ENCODE measurements at regions not wholly inside any gene's neighbourhood (a gene's known extent, or its start where the extent isn't known, plus 50 kb on each side); places are given as distances from the start of the nearest gene placed in this dataset.

- Histone ChIP-seq H3K4me3 (no peak overlapping the region), H3K36me3 (no peaks in the 10 kb centered on the region), H3K4me1 (no peaks in the 10 kb centered on the region), H3K27ac (no peak overlapping the region), H3K27me3 (no peaks in the 10 kb centered on the region), H3K9me3 (no peaks in the 10 kb centered on the region)
- ATAC-seq (no peak), DNase-seq (no peak), FAIRE-seq (no peak)
- intact Hi-C loops (cut with DNase I), result no loop called here
- TF ChIP-seq, protein P1, sequence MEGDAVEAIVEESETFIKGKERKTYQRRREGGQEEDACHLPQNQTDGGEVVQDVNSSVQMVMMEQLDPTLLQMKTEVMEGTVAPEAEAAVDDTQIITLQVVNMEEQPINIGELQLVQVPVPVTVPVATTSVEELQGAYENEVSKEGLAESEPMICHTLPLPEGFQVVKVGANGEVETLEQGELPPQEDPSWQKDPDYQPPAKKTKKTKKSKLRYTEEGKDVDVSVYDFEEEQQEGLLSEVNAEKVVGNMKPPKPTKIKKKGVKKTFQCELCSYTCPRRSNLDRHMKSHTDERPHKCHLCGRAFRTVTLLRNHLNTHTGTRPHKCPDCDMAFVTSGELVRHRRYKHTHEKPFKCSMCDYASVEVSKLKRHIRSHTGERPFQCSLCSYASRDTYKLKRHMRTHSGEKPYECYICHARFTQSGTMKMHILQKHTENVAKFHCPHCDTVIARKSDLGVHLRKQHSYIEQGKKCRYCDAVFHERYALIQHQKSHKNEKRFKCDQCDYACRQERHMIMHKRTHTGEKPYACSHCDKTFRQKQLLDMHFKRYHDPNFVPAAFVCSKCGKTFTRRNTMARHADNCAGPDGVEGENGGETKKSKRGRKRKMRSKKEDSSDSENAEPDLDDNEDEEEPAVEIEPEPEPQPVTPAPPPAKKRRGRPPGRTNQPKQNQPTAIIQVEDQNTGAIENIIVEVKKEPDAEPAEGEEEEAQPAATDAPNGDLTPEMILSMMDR (IDR thresholded peaks at IDR 0.05), result no peak
- WGBS, 2 donors, result 83 to 86% methylated on average over 3 of the region's 3 CpGs
Observed at GRCh38 chr7:67549126-67549525, 552.5 kb downstream of the TYW1 start.

DNA sequence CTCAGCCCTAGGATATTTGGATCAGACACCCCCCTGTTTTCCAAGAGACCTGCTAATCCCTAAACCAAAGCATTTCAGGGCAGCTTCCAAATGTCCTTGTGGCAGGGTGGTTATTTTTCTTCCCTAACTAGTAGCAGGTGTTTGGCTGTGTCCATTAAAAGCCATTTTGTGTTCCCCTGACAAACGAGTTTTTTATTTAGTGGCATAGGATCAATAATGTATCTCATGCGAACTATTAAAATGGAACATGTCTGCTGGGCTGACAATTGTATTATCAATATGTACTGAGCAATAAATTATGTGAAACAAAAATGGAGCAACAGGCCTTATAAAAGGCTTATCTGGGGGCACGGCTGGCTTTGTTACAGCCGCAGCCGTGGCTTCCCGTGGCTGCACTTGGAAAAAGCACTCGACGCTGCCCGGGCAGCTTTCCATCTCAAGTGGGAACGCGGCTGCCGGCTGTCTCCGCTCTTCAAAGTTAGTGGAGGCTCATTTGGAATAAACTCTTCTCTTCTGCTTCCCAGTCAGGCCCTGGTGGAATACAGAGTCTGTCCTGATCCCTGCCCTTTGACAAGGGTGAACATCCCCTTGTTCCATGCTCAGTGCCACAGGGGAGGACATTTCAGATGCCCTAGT lies 554.3 kb downstream of the TYW1 start:
- intact Hi-C loops (cut with DNase I), result no loop called here
- 12 to 22% methylated on average over 13 of the region's 13 CpGs for WGBS, 2 donors
- Histone ChIP-seq H3K36me3 (no peaks in the 10 kb centered on the region), H3K27ac (no peak overlapping the region), H3K9me3 (no peaks in the 10 kb centered on the region), H3K4me1 (no peaks in the 10 kb centered on the region), H3K4me3 (no peak overlapping the region), H3K27me3 (no peaks in the 10 kb centered on the region)
- FAIRE-seq (no peak), ATAC-seq (no peak), DNase-seq (no peak)
- TF ChIP-seq, protein P1 (IDR thresholded peaks at IDR 0.05), result no peak

DNA sequence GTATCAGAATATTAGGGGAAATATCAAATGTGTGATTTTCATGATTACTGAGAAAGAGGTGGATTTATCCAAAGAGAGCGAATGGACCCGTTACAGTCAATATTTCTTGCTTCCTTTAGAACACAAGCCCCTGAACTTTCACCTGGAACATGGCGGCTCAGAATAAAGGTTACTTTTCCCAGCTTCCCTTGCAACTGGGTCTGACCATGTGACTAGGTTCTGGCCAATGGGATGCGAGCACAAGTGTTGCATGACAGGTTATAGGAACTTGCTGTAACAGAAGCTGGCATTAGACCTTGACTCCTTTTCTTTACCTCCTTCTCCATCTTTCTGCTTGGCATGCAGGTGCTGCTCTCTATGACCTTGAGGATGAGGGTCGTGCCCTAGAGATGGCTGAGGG lies 556.1 kb downstream of the TYW1 start:
- no peak for FAIRE-seq
- TF ChIP-seq, protein P1 (IDR thresholded peaks at IDR 0.05), result no peak
- Histone ChIP-seq H3K27me3 (no peaks in the 10 kb centered on the region), H3K9me3 (no peaks in the 10 kb centered on the region), H3K4me1 (no peaks in the 10 kb centered on the region), H3K36me3 (no peaks in the 10 kb centered on the region), H3K27ac (no peak overlapping the region), H3K4me3 (no peak overlapping the region)
- WGBS, 2 donors, result 72 to 85% methylated on average over 5 of the region's 5 CpGs
- DNase-seq, result no peak
- intact Hi-C loops (cut with DNase I), result no loop called here
- ATAC-seq, result no peak

DNA sequence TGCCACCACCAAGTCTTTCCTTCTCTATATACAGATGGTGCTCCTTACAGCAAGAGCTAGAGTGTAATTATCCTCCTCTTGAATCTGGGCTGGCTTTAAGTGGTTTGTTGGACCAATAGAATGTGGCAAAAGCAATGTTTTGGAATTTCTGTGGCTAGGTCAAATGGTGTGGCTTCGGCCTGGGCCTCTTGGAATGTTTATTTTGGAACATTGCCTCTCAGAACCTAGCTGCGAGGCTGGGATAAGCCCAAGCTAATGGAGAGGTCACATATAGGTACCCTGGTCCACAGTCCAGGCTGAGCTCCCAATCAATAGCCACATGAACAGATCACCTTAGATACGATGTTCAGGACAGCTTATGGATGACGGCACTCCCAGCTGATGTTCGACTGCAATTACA lies 556.7 kb downstream of the TYW1 start:
- no peak for DNase-seq
- intact Hi-C loops (cut with DNase I), result no loop called here
- Histone ChIP-seq H3K9me3 (no peaks in the 10 kb centered on the region), H3K36me3 (no peaks in the 10 kb centered on the region), H3K27ac (no peak overlapping the region), H3K27me3 (no peaks in the 10 kb centered on the region), H3K4me1 (no peaks in the 10 kb centered on the region), H3K4me3 (no peak overlapping the region)
- WGBS, 2 donors, result 50 to 51% methylated on average over 5 of the region's 5 CpGs
- FAIRE-seq, result no peak
- TF ChIP-seq, protein P1 (IDR thresholded peaks at IDR 0.05), result no peak
- no peak for ATAC-seq

DNA sequence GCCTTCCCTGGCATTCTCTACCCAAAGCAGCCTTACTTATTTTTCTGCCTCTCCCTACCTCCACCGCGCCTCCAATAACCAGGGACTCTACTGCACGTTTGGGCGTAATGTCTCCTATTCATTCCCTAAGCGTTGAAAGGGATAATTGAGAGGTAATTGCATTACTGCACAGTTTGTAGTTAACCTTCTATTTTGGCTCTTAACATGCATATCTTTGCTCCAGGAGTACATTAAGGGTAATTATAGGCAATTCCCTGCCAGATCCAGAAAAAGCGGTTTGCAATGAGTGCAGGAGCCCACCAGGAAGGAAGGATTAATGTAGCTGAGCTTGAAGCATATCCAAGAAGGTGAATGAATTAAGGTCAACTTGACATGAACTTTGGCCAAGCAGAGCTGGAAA lies 558.4 kb downstream of the TYW1 start:
- FAIRE-seq (no peak), DNase-seq (no peak), ATAC-seq (no peak)
- Histone ChIP-seq H3K36me3 (no peaks in the 10 kb centered on the region), H3K4me3 (no peak overlapping the region), H3K27ac (no peak overlapping the region), H3K4me1 (no peaks in the 10 kb centered on the region), H3K27me3 (no peaks in the 10 kb centered on the region), H3K9me3 (no peaks in the 10 kb centered on the region)
- WGBS, 2 donors, result 56 to 60% methylated on average over 6 of the region's 6 CpGs
- intact Hi-C loops (cut with DNase I), result no loop called here
- TF ChIP-seq, protein P1 (IDR thresholded peaks at IDR 0.05), result no peak

Measured in pancreas (tissue), 10 donors.